K562 (cell line): ENCODE measurements at regions not wholly inside any gene's neighbourhood (a gene's known extent, or its start where the extent isn't known, plus 50 kb on each side); places are given as distances from the start of the nearest gene placed in this dataset.
"Not testable (repeated sequence)": the region's sequence is repeated elsewhere in the genome, so short reads cannot be mapped to it uniquely, and the experiment has no call there.

Experiments
- ATAC-seq: fragments of 200-7000 bp; cut with Tn5 transposase; 3 replicates; pipeline ENCODE4 v1.9.1; 2020; ENCODE audit warnings: moderate library complexity
- BruUV-seq: library from RNA; stranded (reverse); fragments of 400-500 nt; replicated peaks from 2 replicates; lab custom pipeline; 2021; lab: Mats Ljungman, UMichigan
- CTCF ChIA-PET: fragments of 300-600 bp; formaldehyde crosslinking; extraction: SDS; loops from one replicate; lab custom pipeline; 2021; ENCODE audit warnings: low intra/inter-chr PET ratio; lab: Yijun Ruan, JAX
- POLR2A ChIA-PET: fragments of 300-600, 350-650 bp; sonication (Branson Sonifier 250); formaldehyde crosslinking; extraction: SDS; loops from one replicate; lab custom pipeline; 2021; ENCODE audit warnings: antibody characterized with exemption, inconsistent platforms; lab: Yijun Ruan, JAX
- DNase-seq, 4 experiments: peaks; one replicate each; pipeline versions ENCODE4 v3.0.0 to v3.0.0-alpha.2; 2011 to 2018; ENCODE audit warnings: low spot score in 3 of 4, mixed read lengths in 3 of 4; ENCODE audit errors: extremely low read depth in 1 of 4
- FAIRE-seq: peaks from 2 replicates; lab custom pipeline; 2011; peaks lifted over from hg19 to GRCh38; lab: Jason Lieb, UNC
- H2AFZ ChIP-seq: 2 replicates; pipeline ENCODE4 v1.6.0; 2011; ENCODE audit warnings: low read depth, low read length, control low read depth, inconsistent platforms
- H3K27ac ChIP-seq: fragments of 200-600 bp; 3 replicates; pipeline ENCODE4 v1.8.0; 2011; ENCODE audit warnings: low read depth, mild to moderate bottlenecking, control low read depth, inconsistent platforms, low read length, moderate library complexity, mixed read lengths; ENCODE audit errors: extremely low read depth
- H3K27me3 ChIP-seq, 2 experiments: fragments of 300-600 bp in 1 of 2; 2 replicates in 1 of 2; 3 replicates in 1 of 2; pipeline versions ENCODE4 v1.6.0 to v1.8.0; 2011; ENCODE audit warnings: inconsistent platforms in 2 of 2, low read length in 2 of 2, mild to moderate bottlenecking in 1 of 2, mixed read lengths in 1 of 2, moderate library complexity in 1 of 2; ENCODE audit not compliant: control insufficient read depth in 2 of 2, insufficient read depth in 2 of 2
- H3K36me3 ChIP-seq: fragments of 300-600 bp; 3 replicates; pipeline ENCODE4 v1.8.0; 2011; ENCODE audit warnings: mild to moderate bottlenecking, low read length, inconsistent platforms; ENCODE audit not compliant: control insufficient read depth, insufficient read depth
- H3K4me1 ChIP-seq, 2 experiments: fragments of 200-600 bp in 1 of 2; replicated peaks in 1 of 2; 2 replicates in 1 of 2; 3 replicates in 1 of 2; pipeline versions ENCODE4 v1.5.1 to v1.8.0; 2011; ENCODE audit warnings: inconsistent platforms in 2 of 2, low read length in 2 of 2, mild to moderate bottlenecking in 1 of 2, mixed read lengths in 1 of 2, moderate library complexity in 1 of 2; ENCODE audit not compliant: control insufficient read depth in 2 of 2, insufficient read depth in 2 of 2
- H3K4me2 ChIP-seq: 2 replicates; pipeline ENCODE4 v1.6.1; 2011; ENCODE audit warnings: low read length, control low read depth, inconsistent platforms, mixed read lengths; ENCODE audit not compliant: insufficient read depth
- H3K4me3 ChIP-seq: fragments of 200-600 bp; sonication (generic), shearing (Covaris generic); 2 replicates; pipeline ENCODE4 v1.5.1; 2016; ENCODE audit warnings: control low read depth, inconsistent platforms
- H3K79me2 ChIP-seq: fragments of 200-600 bp; 3 replicates; pipeline ENCODE4 v1.8.0; 2011; ENCODE audit warnings: low read length, inconsistent platforms; ENCODE audit not compliant: control insufficient read depth, insufficient read depth
- H3K9ac ChIP-seq, 2 experiments: 2 replicates each; pipeline versions ENCODE4 v1.6.0 to v1.6.1; 2011; ENCODE audit warnings: low read depth in 2 of 2, low read length in 2 of 2, control low read depth in 1 of 2, inconsistent platforms in 1 of 2, mild to moderate bottlenecking in 1 of 2, mixed read lengths in 1 of 2; ENCODE audit not compliant: insufficient read depth in 1 of 2
- H3K9me1 ChIP-seq: one replicate; pipeline ENCODE4 v1.6.0; 2011; ENCODE audit warnings: inconsistent platforms, mild to moderate bottlenecking, low read length, moderate library complexity; ENCODE audit not compliant: control insufficient read depth, insufficient read depth
- H3K9me3 ChIP-seq: replicated peaks from 2 replicates; pipeline ENCODE4 v1.5.1; 2011; ENCODE audit warnings: low read depth, low read length, inconsistent platforms; ENCODE audit not compliant: control insufficient read depth, insufficient read depth
- H4K20me1 ChIP-seq: replicated peaks from 2 replicates; pipeline ENCODE4 v1.6.1; 2011; ENCODE audit warnings: low read length, inconsistent platforms, mixed read lengths; ENCODE audit not compliant: control insufficient read depth, insufficient read depth
- ARID3B ChIP-seq: fragments of 250-450 bp; sonication (Bioruptor Pico); IDR thresholded peaks from 2 replicates; pipeline ENCODE4 v1.4.0; 2020; ENCODE audit warnings: borderline replicate concordance
- CTCF ChIP-seq, 3 experiments: IDR thresholded peaks in 2 of 3; conservative IDR thresholded peaks in 1 of 3; 2 replicates each; pipeline ENCODE4 v1.5.1; 2011 to 2012; ENCODE audit warnings: low read length in 3 of 3, mild to moderate bottlenecking in 3 of 3, control low read depth in 2 of 3, improper control_type of control experiment in 1 of 3, inconsistent platforms in 1 of 3, low read depth in 1 of 3, mixed read lengths in 1 of 3, moderate library complexity in 1 of 3; ENCODE audit not compliant: insufficient read depth in 2 of 3
- NFATC3 ChIP-seq: fragments of 450-650 bp; IDR thresholded peaks from 2 replicates; pipeline ENCODE4 v1.6.1; 2017; ENCODE audit warnings: mild to moderate bottlenecking
- NR1H2 ChIP-seq: sonication (generic); formaldehyde crosslinking; IDR thresholded peaks from 2 replicates; pipeline ENCODE4 v1.4.0; 2020; ENCODE audit warnings: mild to moderate bottlenecking, missing genetic modification reagents
- RCOR1 ChIP-seq, 2 experiments: IDR thresholded peaks; 2 replicates each; pipeline ENCODE4 v1.6.1; 2012; ENCODE audit warnings: low read depth in 2 of 2, low read length in 2 of 2, borderline replicate concordance in 1 of 2, improper control_type of control experiment in 1 of 2
- TEAD4 ChIP-seq, 2 experiments: sonication (generic) in 1 of 2; formaldehyde crosslinking in 1 of 2; IDR thresholded peaks; 2 replicates each; pipeline versions ENCODE4 v1.6.1 to v1.8.0; 2012 to 2022; ENCODE audit warnings: borderline replicate concordance in 1 of 2, inconsistent platforms in 1 of 2, low read length in 1 of 2, mild to moderate bottlenecking in 1 of 2, missing genetic modification reagents in 1 of 2
- ZBTB34 ChIP-seq: fragments of 250-450 bp; sonication (Bioruptor Pico); IDR thresholded peaks from 2 replicates; pipeline ENCODE4 v1.8.0; 2021; ENCODE audit warnings: mild to moderate bottlenecking, moderate library complexity
- WGBS: fragments of 100-300 bp; shearing (Covaris generic); methylation state at CpG from one replicate; pipeline ENCODE4 v1.1.6; 2016; ENCODE audit warnings: low coverage, mixed read lengths; ENCODE audit not compliant: insufficient coverage; ENCODE audit errors: missing lambda C conversion rate; 5-methylcytosine and 5-hydroxymethylcytosine counted together
- in situ Hi-C: fragments of 300-500 bp; cut with MboI; formaldehyde crosslinking; loops from 4 replicates; pipeline ENCODE4 v1.15.0; 2018; ENCODE audit warnings: inconsistent platforms, mixed read lengths
- intact Hi-C: fragments of 100-400 bp; cut with micrococcal nuclease; formaldehyde crosslinking; loops from 2 replicates; pipeline ENCODE4 v1.14.2; 2022

- H3K9me1 ChIP-seq, H4K20me1 ChIP-seq, H3K9ac ChIP-seq, H3K4me3 ChIP-seq, FAIRE-seq, DNase-seq, H3K4me2 ChIP-seq, BruUV-seq, CTCF ChIA-PET, H3K27ac ChIP-seq, intact Hi-C loops, H2AFZ ChIP-seq, H3K4me1 ChIP-seq, H3K79me2 ChIP-seq, H3K36me3 ChIP-seq, in situ Hi-C loops, H3K9me3 ChIP-seq, ATAC-seq: not testable (repeated sequence)
- POLR2A ChIA-PET, result interaction anchor here (0.5 kb wide), 1 partner anchor 82 kb away, joined by 3 read pairs; no protein-coding TSS in a partner anchor
- no CpG with 5 or more reads among the region's 1 CpG for WGBS
- TF ChIP-seq CTCF (IDR thresholded peaks at IDR 0.05 in 2 of 3, conservative IDR thresholded peaks at IDR 0.05 in 1 of 3; ENCODE audit: insufficient read depth in 2 of 3, low read depth in 1 of 3, low read length in 3 of 3), result peak in 2 of 3 experiments; percentile 7 to 32; a peak in 2 of 6 replicates
- peaks cover 0 to 15% of the 10 kb centered on the region in 2 experiments; a peak in 2 of 5 replicates for H3K27me3 ChIP-seq
These were observed 120.0 kb downstream of the TEX29 start for GRCh38 chr13:111440492-111440891.

- H3K4me3 ChIP-seq, result no peak overlapping the region
- no peaks in the 10 kb centered on the region for H3K79me2 ChIP-seq
- no peak overlapping the region for H3K4me2 ChIP-seq
- no peak for ATAC-seq
- H3K27me3 ChIP-seq, result peaks cover 0 to 5% of the 10 kb centered on the region in 2 experiments; a peak in 1 of 5 replicates
- in situ Hi-C loops, result no loop called here
- intact Hi-C loops, result no loop called here
- H3K36me3 ChIP-seq, result no peaks in the 10 kb centered on the region
- 0% methylated on average over 2 of the region's 2 CpGs for WGBS
- no peaks in the 10 kb centered on the region for H3K4me1 ChIP-seq
- ChIA-PET CTCF (no interaction called here), POLR2A (interaction anchor here (0.6 kb wide), 1 partner anchor 1461 kb away, joined by 3 read pairs; no protein-coding TSS in a partner anchor)
- no peak overlapping the region for H3K9ac ChIP-seq
- no peaks in the 10 kb centered on the region for H3K9me1 ChIP-seq
- H3K9me3 ChIP-seq, result no peaks in the 10 kb centered on the region
- H3K27ac ChIP-seq, result no peak overlapping the region
- no peak overlapping the region for H2AFZ ChIP-seq
- no peak for DNase-seq
- FAIRE-seq, result no peak
- no TSS peak for BruUV-seq
- H4K20me1 ChIP-seq, result no peaks in the 10 kb centered on the region
- TF ChIP-seq RCOR1 (IDR thresholded peaks at IDR 0.05; ENCODE audit: borderline replicate concordance in 1 of 2, low read depth in 2 of 2, low read length in 2 of 2), result no peak
- TF ChIP-seq TEAD4 (IDR thresholded peaks at IDR 0.05; ENCODE audit: low read length), result no peak
- TF ChIP-seq TEAD4 (CRISPR knock-in tag; IDR thresholded peaks at IDR 0.05; ENCODE audit: borderline replicate concordance), result no peak
- no peak for TF ChIP-seq NFATC3
- TF ChIP-seq ARID3B (CRISPR knock-in tag), result no peak
- TF ChIP-seq NR1H2 (CRISPR knock-in tag), result no peak
- no peak for TF ChIP-seq ZBTB34 (CRISPR knock-in tag)
These were observed 123.5 kb downstream of the TEX29 start for GRCh38 chr13:111443981-111444380.
